GM23248 (cell line): ENCODE measurements at regions not wholly inside any gene's neighbourhood (a gene's known extent, or its start where the extent isn't known, plus 50 kb on each side); places are given as distances from the start of the nearest gene placed in this dataset.

Experiments
- EZH2 ChIP-seq: fragments of 200-600 bp; sonication (generic); IDR thresholded peaks from 2 replicates; pipeline ENCODE4 v1.6.1; 2018; ENCODE audit warnings: antibody characterized with exemption, mild to moderate bottlenecking; ENCODE audit not compliant: insufficient read depth, poor library complexity, severe bottlenecking
- EZH2phosphoT487 ChIP-seq: fragments of 200-600 bp; sonication (generic); IDR thresholded peaks from 2 replicates; pipeline ENCODE4 v1.6.1; 2018; ENCODE audit warnings: antibody characterized with exemption, moderate library complexity, mild to moderate bottlenecking, low read depth; ENCODE audit not compliant: insufficient read depth

DNA sequence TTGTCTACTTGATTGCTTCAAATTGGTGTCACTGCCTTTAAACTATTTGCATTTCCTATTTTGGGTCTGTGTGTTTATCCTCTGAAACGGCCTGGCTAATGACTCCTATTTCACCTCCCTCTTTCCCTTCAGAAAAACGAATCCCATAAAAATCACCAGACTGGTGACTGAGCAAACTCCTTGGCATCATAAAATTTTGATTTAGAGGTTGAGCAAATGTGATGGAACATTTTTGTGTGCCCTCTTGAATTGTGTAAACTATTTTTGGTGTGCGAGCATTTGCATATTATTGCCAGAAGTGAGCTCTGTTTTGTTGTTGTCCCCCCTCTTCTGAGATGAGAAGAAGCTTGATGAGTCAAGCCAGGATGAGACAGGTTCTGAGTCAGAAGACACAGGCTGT is 316.1 kb downstream of the AJAP1 start:
- TF ChIP-seq EZH2 = no peak
- TF ChIP-seq EZH2phosphoT487 = no peak
